ENCODE measurements at regions not wholly inside any gene's neighbourhood (a gene's known extent, or its start where the extent isn't known, plus 50 kb on each side); places are given as distances from the start of the nearest gene placed in this dataset.

GRCh38 chr16:22624800-22625533, 114.3 kb downstream of the NPIPB5 start (continued):
- TF ChIP-seq ZHX1 (conservative IDR thresholded peaks at IDR 0.05; ENCODE audit: low read length) (no peak), PRMT5 (CRISPR knock-in tag; IDR thresholded peaks at IDR 0.05) (no peak), FIP1L1 (IDR thresholded peaks at IDR 0.05; ENCODE audit: low read depth, low read length, poor library complexity, severe bottlenecking) (no peak), LCOR (CRISPR knock-in tag; IDR thresholded peaks at IDR 0.05) (no peak), CCNT2 (IDR thresholded peaks at IDR 0.05; ENCODE audit: borderline replicate concordance, extremely low read depth, insufficient read length, low read depth, low read length) (no peak), FOXK2 (conservative IDR thresholded peaks at IDR 0.05 in 1 of 2, IDR thresholded peaks at IDR 0.05 in 1 of 2; ENCODE audit: low read depth in 2 of 2) (no peak), ZNF347 (CRISPR knock-in tag; IDR thresholded peaks at IDR 0.05; ENCODE audit: low read depth) (no peak)

GRCh38 chr16:22625967-22626366, 115.3 kb downstream of the NPIPB5 start:
- no peak overlapping the region for H3K9ac ChIP-seq (ENCODE audit: insufficient read depth in 1 of 2, low read depth in 2 of 2, low read length in 2 of 2)
- in situ Hi-C loops (cut with MboI) = no loop called here
- intact Hi-C loops (cut with micrococcal nuclease) = no loop called here
- no peak overlapping the region for H3K4me3 ChIP-seq
- no peak for DNase-seq (ENCODE audit: extremely low read depth in 1 of 4, low spot score in 3 of 4)
- H3K79me2 ChIP-seq (ENCODE audit: control insufficient read depth, insufficient read depth, low read length) = no peaks in the 10 kb centered on the region
- no peaks in the 10 kb centered on the region for H3K36me3 ChIP-seq (ENCODE audit: control insufficient read depth, insufficient read depth, low read length)
- CTCF ChIA-PET (ENCODE audit: low intra/inter-chr PET ratio) = no interaction called here
- POLR2A ChIA-PET = no interaction called here
- WGBS (ENCODE audit: insufficient coverage, low coverage, missing lambda C conversion rate) = 0% methylated on average over 2 of the region's 2 CpGs
- no peaks in the 10 kb centered on the region for H3K9me1 ChIP-seq (ENCODE audit: control insufficient read depth, insufficient read depth, low read length)
- BruUV-seq (replicated peaks) = no TSS peak
- FAIRE-seq = no peak
- H2AFZ ChIP-seq (ENCODE audit: low read depth, low read length) = no peak overlapping the region
- H3K27ac ChIP-seq (ENCODE audit: extremely low read depth, low read depth, low read length) = no peak overlapping the region
- H3K27me3 ChIP-seq (ENCODE audit: control insufficient read depth in 2 of 2, insufficient read depth in 2 of 2, low read length in 2 of 2) = peaks cover 12 to 32% of the 10 kb centered on the region in 2 experiments; a peak in 4 of 5 replicates
- H3K4me1 ChIP-seq (replicated peaks in 1 of 2; ENCODE audit: control insufficient read depth in 2 of 2, insufficient read depth in 2 of 2, low read length in 2 of 2) = no peaks in the 10 kb centered on the region
- ATAC-seq = no peak
- TF ChIP-seq RBBP5 (IDR thresholded peaks at IDR 0.05; ENCODE audit: borderline replicate concordance, insufficient read depth, low read length, poor library complexity, severe bottlenecking) (no peak), RNF2 (IDR thresholded peaks at IDR 0.05) (no peak), EP400 (IDR thresholded peaks at IDR 0.05) (no peak), ZNF699 (CRISPR knock-in tag; IDR thresholded peaks at IDR 0.05; ENCODE audit: insufficient replicate concordance) (no peak), DNMT1 (IDR thresholded peaks at IDR 0.05) (no peak), ZNF830 (CRISPR knock-in tag; IDR thresholded peaks at IDR 0.05) (no peak), ARID3B (CRISPR knock-in tag; IDR thresholded peaks at IDR 0.05; ENCODE audit: borderline replicate concordance) (no peak), PHF8 (IDR thresholded peaks at IDR 0.05; ENCODE audit: borderline replicate concordance, low read length) (no peak)
- no peaks in the 10 kb centered on the region for H3K9me3 ChIP-seq (replicated peaks; ENCODE audit: control insufficient read depth, insufficient read depth, low read depth, low read length)
- no peaks in the 10 kb centered on the region; the same call in 1 of the 2 replicates for H4K20me1 ChIP-seq (replicated peaks; ENCODE audit: control insufficient read depth, insufficient read depth, low read length)
- no peak overlapping the region for H3K4me2 ChIP-seq (ENCODE audit: insufficient read depth, low read length)

All from K562 (cell line).